Activated CD4-positive, alpha-beta T cell treated with anti-CD3 and anti-CD28 coated beads, Interleukin-2, amount 50 U/mL, for 16 hours (primary cell): ENCODE measurements at regions not wholly inside any gene's neighbourhood (a gene's known extent, or its start where the extent isn't known, plus 50 kb on each side); places are given as distances from the start of the nearest gene placed in this dataset.

Source experiments
- DNase-seq: peaks from one replicate; pipeline ENCODE4 v3.0.0-alpha.2; 2020

DNA sequence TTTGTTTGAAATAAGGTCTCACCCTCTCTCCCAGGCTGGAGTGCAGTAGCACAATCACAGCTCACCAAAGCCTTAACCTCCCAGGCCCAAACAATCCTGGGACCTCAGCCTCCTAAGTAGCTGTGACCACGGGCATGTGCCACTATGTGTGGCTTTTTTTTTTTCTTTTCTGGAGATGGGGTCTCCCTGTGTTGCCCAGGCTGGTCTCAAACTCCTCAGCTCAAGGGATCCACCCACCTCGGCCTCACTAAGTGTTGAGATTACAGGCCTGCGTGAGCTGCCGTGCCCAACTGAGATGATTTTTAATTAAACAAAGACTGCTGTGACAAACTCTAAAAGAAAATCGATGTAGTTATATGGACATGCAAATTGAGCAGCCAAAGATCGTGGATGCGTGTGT is 768.4 kb upstream of the ADGRL2 start:
- no peak for DNase-seq

DNA sequence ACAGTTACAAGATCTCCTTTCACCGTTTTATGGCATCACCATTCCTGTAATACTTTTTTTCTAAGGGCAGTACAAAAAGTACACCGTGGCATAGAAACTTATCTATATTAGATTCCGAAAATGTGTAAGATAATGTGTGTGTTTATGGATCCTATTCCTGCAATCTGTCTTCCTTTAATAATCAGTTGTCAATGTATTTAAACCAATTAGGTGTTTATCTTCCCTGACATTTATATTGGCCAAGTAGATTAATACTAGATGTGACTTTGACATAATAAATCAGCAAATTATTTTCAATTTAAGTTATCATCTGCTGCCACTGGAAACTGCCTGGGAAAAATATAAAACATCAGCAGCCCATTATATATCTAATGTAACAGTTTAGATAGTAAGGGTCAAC is 770.3 kb upstream of the ADGRL2 start:
- DNase-seq: no peak

DNA sequence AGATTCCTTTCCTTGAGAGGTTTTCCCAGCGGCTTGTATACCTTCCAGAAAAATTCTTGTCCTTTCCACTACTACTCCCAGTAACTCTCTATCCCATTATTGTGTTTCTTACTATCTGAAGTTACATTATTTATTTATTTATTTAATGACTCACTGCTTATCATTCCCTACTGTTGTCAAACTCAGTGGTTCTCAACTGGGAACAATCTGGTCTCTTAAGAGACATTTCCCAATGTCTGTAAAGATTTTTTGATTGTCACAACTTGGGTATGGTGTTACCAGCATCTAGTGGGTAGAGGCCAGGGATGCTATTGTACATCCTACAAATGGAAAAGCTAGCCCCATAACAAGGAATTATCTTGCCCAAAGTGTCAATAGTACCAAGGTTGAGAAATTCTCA is 771.5 kb upstream of the ADGRL2 start:
- no peak for DNase-seq

DNA sequence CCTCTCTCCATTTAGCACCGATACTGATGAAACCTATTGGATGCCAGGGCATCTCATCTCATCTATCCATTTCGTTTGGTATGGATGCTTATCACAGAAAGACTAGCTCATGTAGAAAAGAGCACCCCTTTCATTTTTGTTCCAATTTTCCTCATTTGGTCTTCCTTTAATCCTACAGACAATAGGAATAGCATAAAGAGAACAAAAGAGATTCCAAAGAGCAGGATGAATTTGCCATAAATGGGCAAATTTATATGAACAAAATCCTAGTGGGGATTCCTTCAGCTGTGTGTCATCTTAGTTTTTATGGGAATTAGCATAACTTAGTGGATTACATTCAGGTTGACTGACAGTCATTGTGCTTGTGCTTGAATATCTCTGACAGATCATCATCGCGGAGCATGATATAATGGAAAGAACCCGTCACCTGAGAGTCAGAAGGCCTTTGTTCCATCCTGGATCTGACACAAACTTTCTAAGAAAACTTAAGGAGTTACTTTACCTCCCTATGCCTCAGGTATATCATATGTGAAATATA is 777.5 kb upstream of the ADGRL2 start:
- DNase-seq: no peak

DNA sequence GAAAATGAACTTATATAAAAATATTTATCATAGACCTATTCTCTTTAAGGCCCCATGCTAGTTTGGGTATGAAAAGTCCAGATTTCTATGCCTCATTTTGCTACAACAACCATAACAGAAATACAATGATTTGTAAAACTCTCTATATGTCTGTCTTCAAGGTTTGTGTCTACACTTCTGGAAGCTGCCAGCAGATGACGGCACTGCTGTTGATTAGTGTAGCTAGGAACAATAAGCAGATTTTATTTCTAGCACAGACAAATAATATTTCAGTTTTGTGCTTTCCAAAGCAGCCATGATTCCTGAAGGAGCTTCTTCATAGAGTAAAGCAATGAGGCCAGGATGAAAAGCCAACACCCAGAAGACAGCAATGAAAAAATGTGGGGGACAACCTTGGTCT is 779.6 kb upstream of the ADGRL2 start:
- no peak for DNase-seq

DNA sequence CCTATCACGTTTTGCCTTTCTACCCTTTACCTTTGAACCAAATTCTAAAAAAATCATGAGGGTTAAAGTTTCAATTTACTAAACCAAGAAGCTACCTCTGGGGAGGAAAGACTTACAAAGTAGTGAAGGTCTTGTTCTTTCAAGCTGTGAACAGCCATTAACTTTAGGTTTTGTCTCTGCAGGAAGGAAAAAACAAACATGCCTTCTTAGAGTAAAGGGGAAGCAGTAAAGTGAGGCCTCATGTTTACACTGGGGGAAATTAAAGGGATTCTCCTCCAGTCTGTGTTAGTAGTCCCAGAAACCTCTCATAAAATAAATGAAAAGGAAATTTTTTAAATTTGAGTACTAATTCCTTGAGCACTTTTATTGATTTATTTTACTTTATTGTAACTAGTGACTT is 780.2 kb upstream of the ADGRL2 start:
- DNase-seq: no peak

DNA sequence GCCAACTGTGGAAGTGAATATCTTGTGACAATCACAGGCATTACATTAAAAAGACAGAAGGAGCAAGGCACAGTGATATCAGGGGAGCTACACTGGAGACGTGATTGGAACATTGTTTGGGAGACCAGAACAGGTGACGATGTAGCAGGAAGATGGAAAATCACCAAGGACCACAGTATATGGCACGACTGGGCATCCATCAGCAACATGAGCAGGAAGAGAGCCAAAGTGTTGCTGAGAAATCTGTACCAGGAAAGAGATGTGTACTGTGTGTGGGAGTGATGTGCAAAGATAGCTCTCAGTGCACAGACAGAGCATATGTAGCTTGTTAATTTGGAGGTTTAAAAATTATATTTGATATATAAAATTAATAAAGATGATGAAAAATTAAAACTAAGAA is 790.6 kb upstream of the ADGRL2 start:
- no peak for DNase-seq

DNA sequence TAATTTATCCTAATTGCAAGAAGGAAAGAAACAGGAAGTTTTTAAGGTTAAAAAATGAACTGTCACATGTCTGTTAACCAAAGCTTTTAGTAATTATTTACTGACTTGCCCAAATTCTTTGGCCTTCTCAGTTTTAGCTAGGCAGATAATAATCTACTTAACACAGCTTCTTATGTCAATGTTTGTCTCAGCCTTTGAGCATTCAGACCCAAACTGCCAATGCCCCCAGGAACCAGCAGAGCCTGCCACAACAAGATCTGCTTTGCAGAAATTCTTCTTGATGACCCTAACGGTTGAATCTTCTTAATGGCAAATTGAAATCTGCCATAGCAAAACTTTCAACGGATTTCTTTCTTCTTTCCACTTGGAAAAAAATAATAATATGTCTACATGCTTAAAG is 792.4 kb upstream of the ADGRL2 start:
- no peak for DNase-seq

DNA sequence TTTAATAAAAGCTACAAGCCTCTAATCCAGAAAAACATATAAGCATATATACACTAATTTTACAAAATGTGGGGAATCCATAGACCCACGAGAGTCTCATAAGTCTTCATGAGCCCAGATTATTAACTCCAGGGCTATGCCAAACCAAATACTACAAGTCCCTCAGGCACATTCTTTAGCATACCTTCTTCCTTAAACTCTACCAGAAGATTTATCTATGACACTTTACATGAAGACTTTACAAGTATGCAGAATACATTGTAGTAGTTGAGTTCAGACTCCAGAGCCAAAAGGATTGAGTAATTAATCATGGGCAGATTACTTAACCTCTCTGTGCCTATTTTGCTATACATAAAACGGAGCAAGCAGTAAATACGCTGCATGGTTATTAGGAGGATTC is 793.7 kb upstream of the ADGRL2 start:
- DNase-seq: no peak

DNA sequence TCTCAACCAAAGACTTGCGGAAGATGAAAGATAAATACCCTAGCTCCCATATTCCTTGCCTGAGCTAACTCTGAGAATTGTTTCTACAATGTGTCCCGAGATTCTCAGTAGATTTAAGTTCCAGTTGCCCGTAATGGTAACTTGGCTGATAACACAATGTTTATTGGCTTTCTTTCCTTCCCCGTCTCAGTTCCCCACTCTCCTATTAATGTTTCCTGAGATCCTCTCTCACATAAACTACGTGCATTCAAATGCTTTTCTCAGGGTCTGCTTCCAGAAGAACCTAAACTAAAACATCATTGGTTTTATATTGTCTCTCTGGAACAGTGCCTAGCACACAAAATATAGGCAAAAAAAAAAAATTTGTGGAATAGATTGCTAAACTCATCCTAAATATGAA is 794.2 kb upstream of the ADGRL2 start:
- no peak for DNase-seq

DNA sequence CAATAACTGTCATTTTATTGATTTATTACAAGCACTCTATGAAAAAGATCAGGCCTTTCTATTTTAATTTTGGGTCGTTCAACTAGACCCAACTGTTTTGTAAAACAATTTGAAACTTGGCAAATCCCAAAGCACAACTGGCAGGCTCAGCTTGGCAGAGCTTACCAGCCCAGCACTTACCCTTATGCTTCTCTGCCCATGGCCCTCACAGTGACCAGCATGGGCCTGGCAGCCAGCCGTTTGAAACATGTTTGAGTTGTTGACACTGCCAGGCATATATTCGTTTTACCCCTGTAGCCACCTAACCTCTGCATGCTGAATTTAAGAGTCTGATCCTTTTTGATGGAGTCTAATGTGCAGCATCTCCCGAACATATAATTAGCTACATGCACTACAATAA is 796.7 kb upstream of the ADGRL2 start:
- no peak for DNase-seq

DNA sequence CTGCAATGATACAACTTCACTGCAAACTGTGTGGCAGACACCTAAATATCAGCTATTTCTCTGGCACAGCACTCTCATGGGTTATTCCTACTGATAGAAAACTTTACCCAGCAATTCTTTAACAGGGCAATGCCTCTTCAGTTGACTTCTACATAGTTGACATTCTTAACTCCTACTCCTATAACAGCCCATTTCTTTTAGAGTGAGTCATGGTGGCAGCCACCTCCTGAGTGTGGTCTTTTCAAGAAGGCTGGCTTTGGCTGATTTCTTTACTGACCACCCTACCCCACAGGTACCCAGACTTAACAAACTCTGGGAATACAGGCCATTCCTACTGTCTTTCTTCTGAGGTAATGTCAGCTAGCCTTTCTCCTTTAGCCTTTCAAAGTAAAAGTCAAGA is 805.8 kb upstream of the ADGRL2 start:
- no peak for DNase-seq

DNA sequence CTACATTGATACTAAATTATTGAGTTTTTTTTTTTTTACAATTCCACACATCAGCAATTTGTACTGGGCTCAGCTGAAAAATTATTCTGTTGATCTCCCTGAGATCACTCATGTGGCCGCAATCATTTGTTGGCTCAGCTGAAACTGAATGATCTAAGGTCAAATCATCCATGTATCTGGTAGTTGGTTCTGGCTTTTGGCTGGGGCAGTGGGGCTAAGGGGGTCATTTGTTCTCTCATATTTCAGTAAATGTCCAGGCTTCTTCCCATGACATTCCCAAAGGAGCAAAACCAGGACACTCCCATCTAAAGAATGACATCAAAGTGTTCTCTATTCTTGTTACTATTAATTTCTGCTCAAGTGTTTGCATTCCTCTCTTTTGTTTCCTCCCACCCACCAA is 806.7 kb upstream of the ADGRL2 start:
- no peak for DNase-seq

DNA sequence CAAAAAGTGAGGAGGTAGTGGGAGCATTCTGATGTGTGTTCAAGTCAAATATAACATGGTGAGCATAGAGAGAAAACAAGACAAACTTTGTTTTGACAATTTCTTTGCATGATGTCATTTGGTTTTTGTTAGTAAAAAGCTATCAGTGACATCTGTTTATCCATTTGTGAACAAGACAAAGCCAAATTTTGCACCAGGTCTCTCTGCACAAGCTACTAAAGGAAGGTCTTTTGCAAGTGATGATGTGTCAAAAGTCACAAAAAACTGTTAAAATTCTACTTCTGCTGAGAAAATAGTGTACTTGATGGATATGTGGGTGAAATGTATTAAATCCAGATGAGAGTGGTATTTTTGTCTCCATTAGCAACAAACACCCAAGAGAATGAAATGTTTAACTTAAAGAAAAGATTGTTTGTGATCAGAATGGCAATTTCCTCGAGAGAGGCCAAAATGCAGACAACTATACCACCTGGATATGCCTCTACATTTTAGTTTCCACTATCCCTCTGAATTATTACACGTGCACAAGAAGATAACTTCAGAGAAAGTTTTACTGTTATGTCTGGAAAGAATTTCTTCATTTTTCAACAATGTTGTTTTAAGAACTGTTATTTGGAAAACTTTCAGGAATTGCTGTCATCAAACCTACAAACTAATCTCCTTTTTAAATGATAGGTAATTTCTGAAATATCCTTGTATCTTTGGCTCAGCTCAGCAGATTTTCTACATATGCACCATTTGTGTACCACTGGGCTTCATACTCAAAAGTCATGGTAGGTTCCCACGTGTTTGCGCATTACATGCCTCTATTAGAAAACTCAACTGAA is 807.4 kb upstream of the ADGRL2 start:
- DNase-seq: no peak

DNA sequence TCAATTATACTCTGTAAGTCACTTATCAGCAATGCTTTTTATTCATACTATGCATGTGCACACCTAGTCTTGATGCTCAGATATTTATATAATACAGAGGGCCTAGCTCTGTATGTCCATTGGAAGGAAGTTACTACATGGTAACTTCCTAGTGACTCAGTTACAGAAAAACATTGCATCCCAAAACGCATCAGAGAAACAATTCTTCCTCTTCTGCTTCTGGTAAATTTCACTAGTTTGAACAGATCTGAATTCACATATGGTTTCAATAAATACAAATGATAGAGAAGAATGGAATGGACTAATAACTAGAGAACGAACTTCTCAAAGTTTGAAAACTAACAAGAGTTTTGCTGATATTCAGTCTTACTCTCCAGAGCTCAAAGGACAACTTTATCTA is 811.3 kb upstream of the ADGRL2 start:
- DNase-seq: no peak

DNA sequence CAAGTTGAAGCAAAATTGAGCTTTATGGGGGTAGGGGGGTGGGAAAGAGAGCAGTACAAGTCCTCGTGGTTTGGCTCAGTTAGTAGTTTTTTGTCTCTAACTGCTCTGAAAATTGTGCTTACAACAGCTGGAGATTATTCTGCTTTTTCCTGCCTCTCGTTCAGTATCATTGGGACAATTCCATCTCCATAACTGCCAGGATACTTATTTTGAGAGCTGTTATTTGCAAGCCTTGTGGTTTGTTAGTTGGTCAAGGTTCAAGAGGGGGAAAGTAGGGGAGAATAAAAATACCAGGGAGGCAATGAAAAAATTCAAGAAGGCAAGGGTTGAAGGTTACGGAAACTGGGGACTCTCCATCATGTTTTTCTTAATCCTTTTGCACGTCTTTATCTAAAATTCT is 811.8 kb upstream of the ADGRL2 start:
- no peak for DNase-seq

DNA sequence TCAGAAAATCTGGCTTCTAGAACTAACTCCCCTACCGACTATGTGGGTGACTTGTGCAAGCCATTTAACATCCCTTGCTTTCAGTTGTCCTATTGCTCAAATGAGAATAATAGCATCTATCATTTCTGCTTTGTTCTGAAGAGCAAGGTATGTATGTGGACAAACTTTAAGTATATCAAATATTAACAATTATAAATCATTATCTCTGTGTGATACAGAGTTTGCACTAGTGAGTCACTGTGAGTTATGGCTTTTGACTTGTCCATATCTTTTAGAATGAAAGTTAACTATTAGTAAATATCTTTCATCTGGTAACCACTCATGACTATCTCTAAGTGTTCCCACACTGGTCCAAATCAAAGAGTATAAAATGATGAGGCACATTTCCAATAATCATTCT is 812.9 kb upstream of the ADGRL2 start:
- DNase-seq: no peak

DNA sequence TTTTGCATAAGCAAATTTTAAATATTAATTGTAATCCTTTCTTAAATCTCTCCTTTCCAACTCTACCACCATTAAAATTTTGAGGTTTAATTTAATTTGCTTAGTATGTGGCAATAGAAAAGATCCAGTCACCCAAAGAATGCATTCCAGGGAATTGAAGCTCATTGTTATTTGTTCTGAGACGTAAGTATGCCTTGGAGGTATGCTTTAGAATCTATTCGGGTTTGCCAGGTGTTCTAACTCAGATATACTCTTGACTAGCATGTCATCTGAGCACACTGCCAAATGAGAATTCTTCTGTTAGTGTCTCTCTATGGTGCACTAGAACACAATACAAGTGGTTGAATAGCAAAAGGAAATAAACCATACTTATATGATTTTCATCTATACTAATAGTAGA is 813.6 kb upstream of the ADGRL2 start:
- DNase-seq: no peak

DNA sequence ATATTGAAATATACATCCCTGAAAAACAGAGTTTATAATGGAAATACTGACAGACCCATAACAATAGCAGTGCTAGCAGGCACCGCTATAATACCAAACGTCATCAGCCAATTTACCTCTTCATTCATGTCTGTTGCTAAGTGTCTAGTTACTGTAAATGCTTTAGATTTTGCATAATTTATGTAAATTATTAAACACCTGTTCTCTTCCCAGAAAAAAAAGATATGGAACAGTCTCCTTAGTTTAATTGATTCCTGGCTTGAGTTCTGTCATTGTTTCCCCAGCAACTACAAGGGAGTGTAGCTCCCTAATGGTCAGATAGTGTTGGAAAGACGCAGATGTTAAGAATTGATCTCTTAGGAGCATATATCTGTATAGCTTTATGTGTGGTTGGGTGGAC is 817.9 kb upstream of the ADGRL2 start:
- no peak for DNase-seq

DNA sequence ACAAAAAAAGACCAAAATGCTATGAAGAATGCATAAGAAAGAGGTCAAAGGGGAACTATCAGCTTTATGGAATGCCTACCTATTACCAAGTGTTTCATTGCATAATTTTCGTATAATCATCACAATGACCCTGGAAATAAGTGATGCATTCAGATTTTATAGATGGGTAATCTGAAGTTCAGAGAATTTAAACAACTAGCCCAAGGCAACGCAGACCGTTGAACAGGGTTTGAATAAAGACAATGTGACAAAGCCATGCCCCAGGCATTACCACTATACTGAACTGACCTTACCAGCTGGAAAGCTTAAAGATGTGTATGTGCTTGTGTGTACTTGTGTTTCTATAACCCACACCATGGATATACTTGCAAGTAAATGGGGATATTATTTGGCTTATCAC is 827.6 kb upstream of the ADGRL2 start:
- DNase-seq: no peak

DNA sequence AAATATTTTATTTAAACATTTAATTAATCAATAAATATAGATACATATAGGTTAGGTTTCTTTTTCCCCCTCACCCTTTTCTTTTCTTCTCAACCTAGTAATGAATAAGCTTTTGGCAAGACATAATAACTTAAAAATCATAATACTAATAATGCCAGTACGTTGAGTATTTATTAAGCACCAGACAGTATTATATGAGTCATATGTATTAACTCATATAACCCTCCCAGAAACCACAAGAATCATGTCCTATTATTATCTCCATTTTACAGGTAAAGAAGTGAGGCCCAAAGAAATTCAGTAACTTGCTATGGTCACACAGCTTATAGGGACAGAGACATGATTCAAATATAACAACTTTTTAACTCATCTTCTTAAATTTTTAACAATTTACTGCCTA is 834.5 kb upstream of the ADGRL2 start:
- DNase-seq: no peak

DNA sequence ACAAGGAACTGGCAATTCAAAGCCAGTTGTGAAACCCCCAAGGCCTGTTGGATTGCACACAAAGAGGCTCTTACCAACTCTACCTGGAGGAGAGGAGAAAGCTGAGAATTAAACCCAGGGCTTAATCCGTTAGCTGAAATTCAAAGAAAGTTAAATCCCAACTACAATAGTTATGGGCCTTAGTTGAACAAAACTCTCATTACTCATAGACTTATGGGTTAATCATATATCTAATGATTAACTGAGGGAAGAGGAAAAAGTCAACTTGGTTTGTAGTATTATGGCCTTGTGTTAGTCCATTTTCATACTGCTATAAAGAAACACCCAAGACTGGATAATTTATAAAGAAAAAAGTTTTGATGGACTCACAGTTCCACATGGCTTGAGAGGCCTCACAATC is 838.2 kb upstream of the ADGRL2 start:
- DNase-seq: no peak

DNA sequence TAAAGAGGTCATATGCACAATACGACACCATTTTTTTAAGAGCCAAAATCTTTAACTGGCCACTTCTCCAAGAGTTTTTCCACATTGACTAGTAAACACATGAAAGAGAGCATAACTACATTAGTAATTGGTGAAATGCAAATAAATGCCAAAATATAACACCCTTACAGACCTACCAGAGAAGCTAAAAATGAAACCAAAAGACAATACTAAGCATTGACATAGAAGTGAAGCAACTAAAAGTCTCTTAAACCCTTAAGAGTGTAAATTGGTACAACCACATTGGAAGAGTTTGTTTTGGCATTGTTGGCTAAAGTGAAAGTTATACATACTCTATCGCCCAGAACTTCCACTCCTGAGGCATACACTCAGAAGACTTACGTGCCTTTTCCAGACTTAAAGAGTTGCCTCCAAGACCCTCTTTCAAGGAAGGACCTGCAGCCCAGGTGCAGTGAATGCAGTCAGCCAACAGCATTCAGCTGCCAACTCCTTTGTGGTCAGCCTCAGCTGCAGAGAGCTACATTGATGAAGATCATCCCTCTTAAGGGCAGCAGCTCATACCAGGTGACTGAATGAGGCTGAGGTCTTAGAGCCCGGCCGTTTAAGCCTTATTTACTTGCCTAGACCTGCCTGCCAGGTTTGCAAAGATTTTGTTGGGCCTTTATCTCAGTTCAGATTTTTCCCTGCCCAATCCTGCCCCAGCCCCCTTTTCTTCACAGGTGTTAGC is 839.1 kb upstream of the ADGRL2 start:
- DNase-seq: no peak

DNA sequence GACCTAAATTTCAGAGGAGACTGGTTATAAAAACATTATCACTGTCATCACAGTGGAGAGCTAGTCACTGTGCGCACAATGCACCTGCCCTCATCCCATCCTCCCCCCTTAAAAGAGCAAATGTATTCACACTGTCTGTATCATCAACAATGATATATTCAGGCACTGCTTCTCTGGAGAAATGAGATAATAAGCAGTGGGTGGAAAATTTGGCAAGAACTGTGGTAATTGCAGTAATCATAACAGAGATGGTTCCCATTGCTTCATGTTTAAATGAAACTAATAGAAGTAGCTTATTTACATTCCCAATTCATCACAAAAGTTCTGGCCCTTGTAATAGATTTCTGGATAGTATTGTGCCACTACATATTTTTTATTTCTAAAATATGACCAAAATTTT is 867.4 kb upstream of the ADGRL2 start:
- DNase-seq: no peak

DNA sequence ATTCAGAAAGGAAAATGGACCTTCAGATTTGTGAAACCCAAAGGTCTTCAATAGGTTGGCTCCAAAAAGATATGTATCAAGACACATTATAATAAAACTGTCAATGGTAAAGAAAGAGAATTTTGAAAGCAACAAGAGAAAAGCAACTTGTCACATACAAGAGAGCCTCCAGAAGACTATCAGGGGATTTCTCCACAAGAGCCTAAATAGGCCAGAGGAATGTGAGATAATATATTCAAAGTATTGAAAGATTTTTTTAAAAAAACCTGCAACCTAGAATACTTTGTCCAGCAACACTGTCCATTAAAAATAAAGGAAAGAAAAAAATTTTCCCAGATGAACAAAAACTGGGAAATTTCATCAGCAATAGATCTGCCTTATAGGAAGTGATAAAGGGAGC is 869.6 kb upstream of the ADGRL2 start:
- no peak for DNase-seq
